ENCODE measurements at regions not wholly inside any gene's neighbourhood (a gene's known extent, or its start where the extent isn't known, plus 50 kb on each side); places are given as distances from the start of the nearest gene placed in this dataset.

DNA sequence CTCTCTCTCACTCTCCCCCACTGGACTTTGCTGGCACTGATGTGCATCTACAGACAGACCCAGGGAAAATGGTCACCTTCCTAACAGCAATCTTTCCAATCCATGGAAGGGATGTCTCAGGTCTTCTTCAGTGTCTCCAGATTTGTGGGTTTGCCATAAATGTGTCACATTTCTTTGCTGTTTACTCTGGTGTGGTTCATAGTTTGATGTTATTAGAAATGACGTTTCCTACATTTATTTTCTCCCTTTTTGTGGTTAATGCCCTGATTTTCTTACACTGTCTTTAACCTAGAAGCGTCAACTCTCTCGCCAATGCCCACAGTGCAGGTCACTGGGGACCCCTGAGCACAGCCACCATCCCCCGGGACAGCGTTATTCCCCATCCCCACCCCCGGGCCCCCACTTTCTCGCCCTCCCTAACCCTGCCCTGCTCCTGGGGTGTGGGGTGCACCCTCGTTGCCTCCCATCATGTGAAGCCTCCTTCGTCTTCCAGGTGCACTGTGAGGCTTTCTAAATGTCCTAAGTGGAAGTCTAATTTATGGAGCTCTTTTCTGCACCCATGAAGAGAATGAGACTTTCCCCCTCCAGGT lies 86.5 kb downstream of the YTHDF1 start:
- no peak overlapping the region for H3K4me3 ChIP-seq (ENCODE audit: low read length)
- no peak for DNase-seq (ENCODE audit: low read depth, low spot score)

DNA sequence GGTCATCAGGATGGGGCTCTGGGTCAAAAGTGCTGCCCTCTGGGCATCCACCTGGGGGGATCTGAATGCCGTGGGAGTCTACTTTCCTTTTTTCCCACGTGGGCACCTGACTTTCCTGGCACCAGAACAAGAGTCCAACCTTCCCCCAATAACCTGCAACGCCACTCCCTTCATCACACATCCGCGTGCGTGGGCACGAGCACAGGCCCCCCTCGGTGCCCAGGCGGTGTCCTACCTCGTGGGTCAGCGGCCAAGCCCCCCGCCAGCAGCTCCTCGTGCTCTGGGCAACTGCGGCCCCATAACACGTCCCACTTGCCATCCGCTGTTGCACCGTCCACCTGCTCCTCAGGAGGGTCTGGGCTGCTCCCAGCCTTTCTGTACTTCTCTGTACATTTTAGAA lies 87.0 kb downstream of the YTHDF1 start:
- DNase-seq (ENCODE audit: low read depth, low spot score) = no peak
- H3K4me3 ChIP-seq (ENCODE audit: low read length) = no peak overlapping the region

DNA sequence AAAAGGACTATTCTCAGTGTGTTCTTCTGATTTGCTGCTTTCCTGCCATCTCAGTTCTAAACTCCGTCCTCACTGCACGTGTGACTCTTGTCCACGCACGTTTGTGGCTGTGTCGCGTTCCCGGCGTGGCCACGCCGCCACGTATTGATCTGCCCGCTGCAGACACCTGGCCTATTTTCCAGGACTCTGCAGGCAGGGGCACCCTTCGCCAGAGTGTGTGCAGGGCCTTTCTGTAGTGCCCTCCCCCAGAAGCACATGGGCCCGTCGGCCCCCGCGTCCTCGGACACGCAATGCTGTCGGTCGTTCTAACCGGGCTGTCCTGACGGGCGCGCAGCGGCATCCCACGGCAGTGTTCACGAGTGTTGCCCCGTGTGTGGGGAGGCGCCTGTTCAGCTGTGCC lies 87.6 kb downstream of the YTHDF1 start:
- no peak overlapping the region for H3K4me3 ChIP-seq (ENCODE audit: low read length)
- no peak for DNase-seq (ENCODE audit: low read depth, low spot score)

DNA sequence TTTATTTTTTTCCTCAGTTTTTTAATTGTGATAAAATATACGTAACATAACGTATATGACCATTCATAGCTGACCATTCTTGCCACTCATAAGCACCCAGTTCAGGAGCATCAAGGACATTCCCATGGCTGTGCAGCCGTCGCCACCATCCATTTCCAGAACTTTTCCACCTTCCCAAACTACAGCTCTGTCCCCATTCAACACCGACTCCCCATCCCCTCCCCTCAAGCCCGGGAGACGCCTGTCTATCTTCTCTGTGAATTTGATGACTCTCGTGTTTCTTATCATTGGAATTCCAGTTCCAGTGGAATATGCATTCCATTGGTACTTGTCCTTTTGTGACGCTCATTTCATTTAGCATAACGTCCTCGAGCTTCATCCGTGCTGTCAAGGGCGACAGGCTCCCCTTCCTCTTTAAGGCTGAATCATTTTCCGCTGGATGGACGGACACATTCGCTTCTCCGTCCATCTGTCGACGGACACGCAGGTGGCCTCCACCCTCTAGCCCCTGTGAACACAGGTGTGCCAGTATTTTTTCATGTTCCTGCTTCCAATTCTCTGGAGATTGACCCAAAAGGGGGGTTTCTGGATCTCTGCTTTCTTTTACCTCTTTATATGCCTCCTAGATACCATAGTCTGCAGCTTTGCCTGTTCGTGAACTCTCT lies 88.1 kb downstream of the YTHDF1 start:
- DNase-seq (ENCODE audit: low read depth, low spot score) = no peak
- no peak overlapping the region for H3K4me3 ChIP-seq (ENCODE audit: low read length)

DNA sequence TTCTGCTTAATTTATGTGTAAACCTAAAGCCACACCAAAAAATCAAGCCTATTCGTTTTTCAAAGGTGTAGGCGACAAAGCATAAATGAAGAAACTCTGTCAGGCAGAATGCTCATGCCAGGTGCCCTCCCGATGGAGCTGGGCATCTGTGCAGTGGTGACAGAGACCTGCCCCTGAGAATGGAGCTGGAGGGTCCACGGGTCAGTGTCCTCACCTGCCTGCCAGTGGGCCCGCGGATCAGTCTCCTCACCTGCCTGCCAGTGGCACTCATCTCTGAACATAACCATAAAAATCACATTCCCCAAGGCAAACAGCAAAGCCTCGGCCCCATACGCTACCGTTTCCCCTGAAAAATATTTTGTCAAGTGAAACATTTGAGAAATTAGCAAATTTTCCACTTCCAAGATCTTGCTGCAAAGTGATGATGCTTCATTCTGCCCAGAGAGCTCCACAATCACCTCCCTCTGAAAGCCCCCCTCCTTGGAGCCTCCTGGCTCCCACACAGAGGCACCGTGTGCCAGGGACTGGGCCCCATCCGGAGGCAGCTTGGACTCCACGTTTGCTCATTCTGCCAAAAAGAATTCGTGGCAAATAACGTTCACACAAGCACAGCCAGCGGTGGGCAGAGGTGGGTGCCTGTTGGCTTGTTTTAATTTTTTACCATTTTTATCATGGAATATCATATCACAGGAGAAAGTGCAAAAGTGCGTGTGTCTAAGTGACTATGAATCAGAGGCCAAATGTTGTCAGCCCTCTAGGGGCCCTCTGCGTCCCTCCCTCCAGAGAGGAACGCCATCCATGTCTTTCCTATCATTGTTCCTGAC lies 88.8 kb downstream of the YTHDF1 start:
- no peak overlapping the region for H3K4me3 ChIP-seq (ENCODE audit: low read length)
- no peak for DNase-seq (ENCODE audit: low read depth, low spot score)

DNA sequence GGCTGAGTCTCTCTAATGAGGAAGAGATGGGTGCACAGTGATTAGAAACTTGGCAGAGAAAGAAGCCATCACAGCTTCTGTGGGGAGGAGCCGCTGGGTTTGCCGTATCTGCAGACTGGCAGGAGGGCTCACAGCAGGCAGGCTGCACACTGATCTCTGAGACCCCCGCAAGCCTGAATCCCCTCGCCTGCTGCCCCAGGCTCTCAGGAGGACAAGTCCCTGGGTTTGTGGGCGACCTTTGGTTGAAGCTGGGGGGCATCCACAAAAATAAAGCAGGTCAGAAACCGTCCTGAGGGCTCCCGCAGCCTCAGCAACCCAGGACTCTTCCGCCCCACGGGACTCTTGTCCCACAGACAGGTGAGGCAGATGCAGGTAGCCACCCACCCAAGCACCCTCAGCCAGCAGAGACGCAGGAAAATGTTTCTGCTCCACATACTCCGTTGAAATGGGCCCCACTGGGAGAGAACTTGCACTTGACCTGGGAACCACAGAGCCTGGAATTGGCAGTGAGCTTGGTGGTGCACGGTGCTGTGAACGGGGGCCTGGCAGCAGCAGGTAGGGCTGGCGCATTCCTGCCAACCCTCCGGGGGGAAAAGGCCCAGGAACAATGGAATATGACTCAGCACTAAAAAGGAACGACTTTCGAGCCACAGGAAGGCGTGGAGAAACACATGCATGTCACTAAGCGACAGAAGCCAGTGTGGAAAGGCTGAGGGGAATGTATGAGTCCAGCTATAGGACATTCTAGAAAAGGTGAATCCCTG lies 89.9 kb downstream of the YTHDF1 start:
- no peak for DNase-seq (ENCODE audit: low read depth, low spot score)
- H3K4me3 ChIP-seq (ENCODE audit: low read length) = no peak overlapping the region

DNA sequence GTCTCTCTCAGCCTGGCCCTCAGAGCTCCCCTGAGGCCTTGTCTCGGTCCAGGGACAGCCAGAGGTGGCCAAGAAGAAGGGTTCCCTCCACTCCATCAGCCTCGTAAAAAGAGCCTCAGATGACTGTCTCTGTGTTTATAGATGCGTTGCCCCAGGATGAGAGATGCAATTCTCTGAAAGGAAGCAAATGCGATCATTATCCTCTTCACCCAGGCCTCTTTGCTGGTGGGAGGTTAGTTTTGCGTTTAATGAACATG lies 90.4 kb downstream of the YTHDF1 start:
- no peak overlapping the region for H3K4me3 ChIP-seq (ENCODE audit: low read length)

DNA sequence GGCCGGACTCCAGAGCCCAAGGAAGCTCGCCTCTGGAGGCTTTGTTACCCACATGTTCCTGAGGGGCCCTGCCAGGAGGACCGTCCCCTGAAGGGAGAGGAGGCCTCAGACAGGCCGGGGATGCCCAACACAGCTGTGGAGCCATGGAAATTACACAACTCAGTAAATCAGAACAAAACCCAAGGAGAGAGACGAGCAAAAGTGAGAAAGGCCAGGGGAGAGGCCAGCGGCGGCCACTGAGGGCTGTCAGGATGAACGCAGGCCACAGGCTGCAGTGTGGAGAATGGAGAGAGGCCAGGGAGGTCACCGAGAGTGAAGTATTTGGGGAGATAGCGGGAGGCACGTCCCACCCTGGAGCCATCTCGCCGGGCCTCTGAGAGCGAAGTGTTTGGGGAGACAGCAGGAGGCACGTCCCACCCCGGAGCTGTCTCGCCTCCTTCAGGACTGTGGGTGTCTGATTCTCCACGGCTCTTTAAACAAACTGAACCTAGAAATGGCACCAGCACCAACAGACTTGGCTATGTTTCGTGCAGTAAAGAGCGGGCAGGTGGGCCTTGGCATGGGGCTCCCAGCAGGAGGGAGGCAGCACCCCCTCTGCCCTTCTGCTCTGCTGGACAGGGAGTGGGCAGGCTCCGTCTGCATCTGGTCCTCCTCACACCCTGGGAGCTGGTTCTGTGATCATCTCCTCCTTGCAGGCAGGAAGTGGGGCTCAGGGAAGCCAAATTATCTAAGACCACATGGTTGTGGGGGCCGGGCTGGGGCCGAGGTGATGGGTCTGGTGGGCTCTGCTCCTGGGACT lies 91.0 kb downstream of the YTHDF1 start:
- no peak for DNase-seq (ENCODE audit: low read depth, low spot score)
- H3K4me3 ChIP-seq (ENCODE audit: low read length) = no peak overlapping the region

More for the DNA sequence above, 90.4 kb downstream of the YTHDF1 start:
- DNase-seq (ENCODE audit: low read depth, low spot score) = no peak

DNA sequence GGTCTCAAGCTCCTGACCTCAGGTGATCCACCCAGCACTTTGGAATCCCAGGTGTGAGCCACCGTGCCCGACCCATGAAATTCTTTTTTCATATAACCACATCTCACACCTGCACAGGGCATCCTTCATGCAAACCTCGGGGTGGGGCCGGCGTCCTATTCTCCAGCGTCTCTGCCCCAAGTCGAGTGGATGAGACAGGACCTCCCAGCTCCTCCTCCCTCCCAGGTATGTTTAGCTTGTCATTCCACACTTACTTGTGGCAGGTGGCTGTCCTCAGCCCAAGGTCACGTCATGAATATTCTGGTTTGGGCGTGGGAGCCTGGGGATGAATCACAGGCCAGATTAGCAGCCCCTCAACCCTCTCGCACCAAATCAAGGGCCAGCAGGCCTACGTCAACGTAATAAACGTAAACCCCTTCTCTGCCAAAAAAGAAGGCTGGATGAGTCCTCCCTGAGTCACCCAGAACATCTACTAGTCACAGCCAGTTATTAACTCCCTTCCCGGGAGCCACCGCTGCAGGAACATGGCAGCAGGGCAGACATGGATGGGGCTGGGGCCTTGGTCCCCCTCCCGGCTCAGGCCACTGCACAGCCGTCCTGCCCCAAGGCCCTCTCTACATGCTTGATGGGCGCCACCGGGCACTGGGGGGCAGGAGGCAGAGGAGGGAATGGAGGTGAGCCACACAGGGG lies 91.7 kb downstream of the YTHDF1 start:
- H3K4me3 ChIP-seq (ENCODE audit: low read length) = no peak overlapping the region
- no peak for DNase-seq (ENCODE audit: low read depth, low spot score)

DNA sequence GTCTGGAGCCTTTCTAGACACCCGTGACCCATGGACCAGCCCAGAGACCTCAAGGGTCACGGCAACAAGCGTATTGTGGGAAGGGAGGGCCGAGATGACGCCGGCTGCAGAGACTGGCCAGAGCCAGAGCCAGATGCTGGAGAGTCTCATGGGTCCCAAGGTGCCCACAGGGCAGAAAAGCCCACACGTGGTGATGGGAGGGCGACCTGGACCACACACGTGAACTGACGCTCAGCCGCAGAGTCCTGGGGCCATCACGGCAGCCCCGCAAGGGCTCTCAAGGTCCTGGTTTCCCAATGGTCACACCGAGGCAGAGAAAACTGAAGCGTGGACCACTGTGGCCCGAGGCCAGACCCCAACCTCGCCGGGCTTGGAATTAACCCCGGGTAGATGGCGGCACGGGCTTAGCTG lies 92.6 kb downstream of the YTHDF1 start:
- no peak overlapping the region for H3K4me3 ChIP-seq (ENCODE audit: low read length)
- DNase-seq (ENCODE audit: low read depth, low spot score) = no peak

DNA sequence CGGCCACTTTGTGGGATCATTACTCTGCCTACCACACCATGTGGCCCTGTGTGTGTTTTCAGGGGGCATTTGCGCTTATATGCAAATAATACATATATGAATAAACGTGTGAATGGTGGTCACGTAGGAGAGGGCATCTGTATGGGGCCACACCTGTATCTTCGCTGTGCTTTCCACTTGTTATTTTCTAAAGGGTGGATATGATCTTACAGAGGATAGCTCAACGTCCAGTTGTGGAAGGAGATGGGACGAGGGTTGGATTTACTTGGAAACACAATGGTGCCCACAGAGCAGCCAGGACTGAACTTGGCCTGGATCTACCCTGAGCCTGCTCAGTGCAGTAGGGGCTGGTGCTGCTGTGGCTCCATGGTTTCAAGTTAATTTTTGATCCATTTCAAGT lies 93.3 kb downstream of the YTHDF1 start:
- no peak for DNase-seq (ENCODE audit: low read depth, low spot score)

DNA sequence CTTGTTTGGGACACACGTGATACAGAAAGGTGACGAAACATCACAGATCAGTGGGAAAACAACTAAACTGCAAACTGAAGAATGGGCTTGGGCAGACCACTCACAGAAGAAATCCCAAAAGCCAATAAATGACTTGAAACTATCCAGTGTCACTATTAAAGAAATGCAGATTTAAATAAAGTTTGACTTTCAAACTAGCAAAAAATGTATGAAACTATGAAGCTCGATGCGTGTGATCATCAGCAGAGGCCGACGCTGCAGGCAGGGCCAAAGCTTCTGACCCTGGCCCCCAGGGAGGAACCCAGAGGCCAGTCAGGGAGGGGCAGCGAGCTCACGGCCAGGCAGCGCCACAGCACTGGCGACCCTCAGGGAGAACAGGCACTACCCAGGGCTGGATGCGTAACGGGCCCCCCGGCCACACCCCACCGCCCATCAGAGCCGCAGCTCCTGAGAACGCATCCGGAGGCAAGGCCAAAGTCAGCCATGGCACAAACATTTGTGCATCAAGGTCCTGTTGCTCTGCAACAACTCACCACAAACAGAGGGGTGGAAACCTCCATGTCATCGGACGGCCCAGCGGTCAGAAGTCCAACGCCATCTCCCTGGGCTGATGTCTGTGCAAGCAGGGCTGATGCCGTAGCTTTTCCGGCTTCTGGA lies 94.1 kb downstream of the YTHDF1 start:
- DNase-seq (ENCODE audit: low read depth, low spot score) = no peak
- no peak overlapping the region for H3K4me3 ChIP-seq (ENCODE audit: low read length)

More for the DNA sequence above, 93.3 kb downstream of the YTHDF1 start:
- H3K4me3 ChIP-seq (ENCODE audit: low read length) = no peak overlapping the region

DNA sequence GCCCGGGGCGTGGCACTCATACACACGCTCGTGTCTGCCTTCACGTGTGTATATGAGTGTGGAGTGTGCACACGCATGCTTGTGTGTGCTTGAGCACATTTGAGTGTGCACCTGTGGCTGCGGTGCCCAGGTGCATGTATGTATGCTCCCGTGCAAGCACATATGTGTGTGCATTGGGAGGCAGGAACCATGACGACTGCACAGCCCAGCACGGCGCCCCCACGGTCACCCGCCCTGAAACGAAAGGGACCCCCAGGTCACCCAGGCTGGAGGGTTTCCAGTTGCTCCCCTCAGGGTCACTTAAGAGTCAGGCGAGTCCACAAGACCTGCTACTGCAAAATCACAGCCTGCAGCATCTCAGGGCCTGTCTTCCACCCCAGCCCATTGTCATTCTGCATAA lies 94.7 kb downstream of the YTHDF1 start:
- no peak for DNase-seq (ENCODE audit: low read depth, low spot score)
- H3K4me3 ChIP-seq (ENCODE audit: low read length) = no peak overlapping the region

DNA sequence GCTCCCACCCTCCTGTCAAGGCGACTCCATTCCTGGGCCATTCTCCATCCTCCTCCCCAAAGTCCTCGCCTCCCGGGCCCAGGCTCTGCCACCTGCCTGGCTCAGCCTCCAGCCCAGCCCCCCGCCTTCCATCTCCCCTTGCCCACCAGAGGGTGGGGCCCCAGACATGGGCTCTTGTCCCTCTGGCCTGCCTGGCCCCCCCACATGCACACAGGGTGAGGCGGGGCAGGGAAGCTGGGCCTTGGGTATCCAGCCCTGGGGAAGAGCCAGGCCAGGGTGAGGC lies 95.2 kb downstream of the YTHDF1 start:
- DNase-seq (ENCODE audit: low read depth, low spot score) = no peak
- no peak overlapping the region for H3K4me3 ChIP-seq (ENCODE audit: low read length)

DNA sequence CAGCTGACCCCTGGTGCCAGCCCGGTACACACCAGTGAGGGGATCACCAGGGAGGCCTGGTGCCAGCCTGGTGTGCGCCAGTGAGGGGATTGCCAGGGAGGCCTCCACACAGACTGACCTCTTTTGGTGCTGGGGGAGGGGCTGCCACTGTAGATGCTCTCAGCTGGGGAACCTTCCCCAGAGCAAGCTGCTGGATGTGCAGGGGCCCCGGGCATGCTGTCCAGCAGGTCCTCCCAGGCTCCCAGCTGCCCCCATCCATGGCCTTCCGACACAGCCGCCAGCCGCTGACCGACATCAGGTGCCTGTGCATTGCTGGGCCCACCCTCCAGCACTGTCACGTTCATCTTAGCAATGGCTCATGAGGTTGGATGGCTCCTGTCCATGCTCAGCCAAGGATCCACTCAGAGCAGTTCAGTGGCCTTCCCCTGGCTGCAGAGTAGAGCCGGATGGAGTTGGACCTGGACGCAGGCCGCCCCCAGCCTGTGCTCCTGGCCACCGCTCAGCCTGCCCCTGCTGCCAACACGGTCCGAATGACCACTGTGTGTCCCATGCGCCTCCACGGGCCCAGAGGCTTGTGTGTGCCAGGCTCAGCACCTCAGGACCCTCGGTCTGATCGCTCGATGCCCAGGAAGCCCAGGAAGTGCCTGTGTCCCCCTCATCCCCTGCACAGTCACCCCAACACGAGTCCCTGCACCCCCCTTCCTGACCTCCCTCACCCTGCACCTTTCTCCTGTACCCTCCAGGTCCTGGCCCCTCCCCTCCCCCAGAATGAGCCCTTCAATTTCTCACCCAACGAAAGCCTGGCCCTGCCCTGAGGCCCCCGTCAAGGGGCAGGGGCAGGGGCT lies 95.7 kb downstream of the YTHDF1 start:
- DNase-seq (ENCODE audit: low read depth, low spot score) = no peak
- H3K4me3 ChIP-seq (ENCODE audit: low read length) = no peak overlapping the region

DNA sequence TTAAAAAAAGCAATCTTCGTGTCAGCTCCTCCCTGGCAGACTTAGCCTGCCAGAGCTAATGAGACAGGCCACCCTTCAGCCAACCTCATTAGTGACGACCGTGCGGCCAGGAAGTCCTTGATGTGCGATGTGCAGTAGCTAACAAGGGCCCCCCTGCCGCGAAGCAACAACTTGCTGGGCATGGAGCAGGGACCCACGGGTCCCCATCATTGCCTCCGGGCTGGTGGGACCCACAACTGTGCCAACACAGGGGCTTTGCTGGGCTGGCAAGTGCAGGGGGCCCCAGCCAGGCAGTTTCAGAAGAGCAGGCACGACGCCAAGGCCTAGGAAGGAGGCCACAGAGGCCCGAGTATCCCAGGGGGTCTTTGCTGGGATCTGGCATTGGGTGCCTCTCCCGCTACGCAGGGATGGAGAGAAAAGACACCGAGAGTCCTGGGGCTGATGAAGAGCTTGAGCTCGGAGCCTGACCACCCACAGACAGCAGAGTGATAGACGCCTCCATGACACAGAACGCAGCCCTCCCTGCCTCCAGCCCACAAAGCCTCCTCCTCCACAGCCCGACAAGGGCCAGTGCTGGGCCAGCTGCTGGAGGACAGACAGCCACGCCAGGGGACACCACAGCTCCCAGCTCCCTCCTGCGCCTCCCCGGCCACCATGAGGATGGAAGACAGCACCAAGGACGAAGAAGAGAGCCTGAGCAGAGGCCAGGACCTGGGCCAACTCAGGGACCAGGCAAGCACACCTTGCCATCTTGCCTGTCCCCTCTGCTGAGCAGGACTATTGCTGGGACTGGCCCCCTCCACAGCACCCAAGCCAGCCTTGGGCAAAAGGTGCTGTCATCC lies 96.6 kb downstream of the YTHDF1 start:
- no peak for DNase-seq (ENCODE audit: low read depth, low spot score)

More for the DNA sequence above, 96.6 kb downstream of the YTHDF1 start:
- H3K4me3 ChIP-seq (ENCODE audit: low read length) = no peak overlapping the region

All from Jurkat, Clone E6-1 (cell line).